Nephron progenitor cell (in vitro differentiated cells): ENCODE measurements at regions not wholly inside any gene's neighbourhood (a gene's known extent, or its start where the extent isn't known, plus 50 kb on each side); places are given as distances from the start of the nearest gene placed in this dataset.
"Not testable (repeated sequence)": the region's sequence is repeated elsewhere in the genome, so short reads cannot be mapped to it uniquely, and the experiment has no call there.

Experiments
- DNase-seq: peaks from one replicate; pipeline ENCODE4 v3.0.0; 2021
- H3K27ac Mint-ChIP-seq: 2 replicates; pipeline ENCODE4 v1.8.0; 2021; ENCODE audit warnings: mild to moderate bottlenecking, moderate library complexity, mixed read lengths
- H3K27me3 Mint-ChIP-seq: 2 replicates; pipeline ENCODE4 v1.8.0; 2021; ENCODE audit warnings: mild to moderate bottlenecking, low read depth, mixed read lengths; ENCODE audit not compliant: poor library complexity
- H3K36me3 Mint-ChIP-seq: 2 replicates; pipeline ENCODE4 v1.8.0; 2021; ENCODE audit warnings: low read depth, mixed read lengths
- H3K4me1 Mint-ChIP-seq: 2 replicates; pipeline ENCODE4 v1.8.0; 2021; ENCODE audit warnings: mixed read lengths
- H3K4me3 Mint-ChIP-seq: 2 replicates; pipeline ENCODE4 v1.8.0; 2021; ENCODE audit warnings: mild to moderate bottlenecking, moderate library complexity, mixed read lengths
- H3K9me3 Mint-ChIP-seq: 2 replicates; pipeline ENCODE4 v1.8.0; 2021; ENCODE audit warnings: mild to moderate bottlenecking, moderate library complexity, mixed read lengths
- TF ChIP-seq, protein P1 (sequence below): fragments of 200-600 bp; sonication (generic); IDR thresholded peaks from 2 replicates; pipeline ENCODE4 v1.5.0; 2021; ENCODE audit warnings: antibody characterized with exemption

GRCh38 chr20:30919514-30920188 is 337.8 kb upstream of the DEFB115 start:
- no peaks in the 10 kb centered on the region for H3K36me3 Mint-ChIP-seq
- TF ChIP-seq, protein P1, sequence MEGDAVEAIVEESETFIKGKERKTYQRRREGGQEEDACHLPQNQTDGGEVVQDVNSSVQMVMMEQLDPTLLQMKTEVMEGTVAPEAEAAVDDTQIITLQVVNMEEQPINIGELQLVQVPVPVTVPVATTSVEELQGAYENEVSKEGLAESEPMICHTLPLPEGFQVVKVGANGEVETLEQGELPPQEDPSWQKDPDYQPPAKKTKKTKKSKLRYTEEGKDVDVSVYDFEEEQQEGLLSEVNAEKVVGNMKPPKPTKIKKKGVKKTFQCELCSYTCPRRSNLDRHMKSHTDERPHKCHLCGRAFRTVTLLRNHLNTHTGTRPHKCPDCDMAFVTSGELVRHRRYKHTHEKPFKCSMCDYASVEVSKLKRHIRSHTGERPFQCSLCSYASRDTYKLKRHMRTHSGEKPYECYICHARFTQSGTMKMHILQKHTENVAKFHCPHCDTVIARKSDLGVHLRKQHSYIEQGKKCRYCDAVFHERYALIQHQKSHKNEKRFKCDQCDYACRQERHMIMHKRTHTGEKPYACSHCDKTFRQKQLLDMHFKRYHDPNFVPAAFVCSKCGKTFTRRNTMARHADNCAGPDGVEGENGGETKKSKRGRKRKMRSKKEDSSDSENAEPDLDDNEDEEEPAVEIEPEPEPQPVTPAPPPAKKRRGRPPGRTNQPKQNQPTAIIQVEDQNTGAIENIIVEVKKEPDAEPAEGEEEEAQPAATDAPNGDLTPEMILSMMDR = no peak
- no peak overlapping the region for H3K4me3 Mint-ChIP-seq
- no peaks in the 10 kb centered on the region for H3K27me3 Mint-ChIP-seq
- no peak for DNase-seq
- peaks cover 83% of the 10 kb centered on the region for H3K9me3 Mint-ChIP-seq
- no peaks in the 10 kb centered on the region for H3K4me1 Mint-ChIP-seq
- H3K27ac Mint-ChIP-seq = no peak overlapping the region

DNA sequence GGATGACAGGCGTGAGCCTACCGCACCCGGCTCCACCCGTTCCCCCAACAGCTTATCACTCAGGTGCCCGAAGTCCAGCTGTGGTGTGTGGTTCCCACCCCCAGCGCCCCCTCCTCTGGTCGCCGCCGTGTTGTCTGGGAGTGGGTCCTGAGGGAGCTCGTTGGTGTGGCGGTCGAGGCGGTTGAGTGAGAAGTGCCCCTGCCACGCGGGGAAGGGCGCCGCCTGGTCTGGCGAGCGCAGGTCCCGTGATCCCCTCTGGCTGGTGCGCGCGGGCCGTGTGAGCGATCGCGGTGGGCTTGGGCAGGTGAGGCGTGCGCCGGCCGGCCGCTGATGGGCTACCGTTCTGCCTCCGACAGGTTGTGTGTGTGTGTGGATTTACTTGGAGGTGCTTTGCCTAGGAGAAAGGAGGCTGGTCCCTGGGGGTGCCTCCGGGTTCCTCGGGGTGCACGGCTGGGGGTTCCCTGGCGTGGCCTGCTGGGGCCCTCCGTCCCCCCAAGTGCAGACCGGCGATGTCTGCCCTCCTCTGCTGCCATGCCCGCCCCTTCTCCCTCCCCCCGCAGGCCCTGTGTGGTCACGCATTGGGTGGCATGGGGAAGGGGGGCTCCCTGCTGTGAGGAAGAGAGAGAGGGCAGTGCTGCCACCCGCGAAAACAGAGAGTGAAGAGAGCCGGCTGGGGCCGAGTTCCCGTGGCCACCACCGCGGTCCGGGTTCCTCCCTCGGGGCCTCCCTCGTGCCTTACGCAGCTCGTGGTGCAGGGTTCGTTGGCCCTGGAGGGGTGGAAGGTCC is 336.0 kb upstream of the DEFB115 start:
- Mint-ChIP-seq H3K36me3 (no peaks in the 10 kb centered on the region), H3K27ac (no peak overlapping the region), H3K9me3 (peaks cover 88% of the 10 kb centered on the region), H3K4me1 (no peaks in the 10 kb centered on the region), H3K4me3 (no peak overlapping the region), H3K27me3 (no peaks in the 10 kb centered on the region)
- TF ChIP-seq, protein P1 = no peak
- no peak for DNase-seq

GRCh38 chr20:30922129-30922528 is 335.3 kb upstream of the DEFB115 start:
- H3K4me3 Mint-ChIP-seq = no peak overlapping the region
- H3K9me3 Mint-ChIP-seq = peaks cover 90% of the 10 kb centered on the region
- no peak for DNase-seq
- no peaks in the 10 kb centered on the region for H3K36me3 Mint-ChIP-seq
- H3K4me1 Mint-ChIP-seq = no peaks in the 10 kb centered on the region
- H3K27me3 Mint-ChIP-seq = no peaks in the 10 kb centered on the region
- no peak overlapping the region for H3K27ac Mint-ChIP-seq
- TF ChIP-seq, protein P1 = no peak

DNA sequence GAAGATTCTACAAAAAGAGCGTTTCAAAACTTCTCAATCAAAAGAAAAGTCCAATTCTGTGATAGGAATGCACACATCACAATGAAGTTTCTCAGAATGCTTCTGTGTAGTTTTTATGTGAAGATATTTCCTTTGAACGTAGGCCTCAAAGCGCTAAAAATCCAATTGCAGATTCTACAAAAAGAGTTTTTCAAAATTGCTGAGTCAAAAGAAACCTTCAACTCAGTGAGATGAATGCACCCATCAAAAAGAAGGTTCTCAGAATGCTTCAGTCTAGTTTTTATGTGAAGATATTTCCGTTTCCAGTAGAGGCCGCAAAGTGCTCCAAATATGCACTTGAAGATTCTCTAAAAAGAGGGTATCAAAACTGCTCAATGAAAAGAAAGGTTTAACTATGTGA is 319.7 kb upstream of the DEFB115 start:
- Mint-ChIP-seq H3K4me1 (no peaks in the 10 kb centered on the region), H3K27ac (no peak overlapping the region), H3K36me3 (no peaks in the 10 kb centered on the region), H3K9me3 (peaks cover 30% of the 10 kb centered on the region), H3K27me3 (no peaks in the 10 kb centered on the region), H3K4me3 (no peak overlapping the region)
- no peak for DNase-seq
- TF ChIP-seq, protein P1 = no peak

DNA sequence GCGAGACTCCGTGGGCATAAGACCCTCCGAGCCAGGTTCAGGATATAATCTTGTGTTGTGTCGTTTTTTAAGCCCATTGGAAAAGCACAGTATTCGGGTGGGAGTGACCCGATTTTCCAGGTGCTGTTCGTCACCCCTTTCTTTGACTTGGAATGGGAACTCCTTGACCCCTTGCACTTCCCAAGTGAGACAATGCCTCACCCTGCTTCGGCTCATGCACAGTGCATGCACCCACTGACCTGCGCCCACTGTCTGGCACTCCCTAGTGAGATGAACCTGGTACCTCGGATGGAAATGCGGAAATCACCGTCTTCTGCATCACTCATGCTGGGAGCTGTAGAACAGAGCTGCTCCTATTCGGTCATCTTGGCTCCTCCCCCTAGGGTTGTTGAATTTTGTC is 307.7 kb upstream of the DEFB115 start:
- no peak overlapping the region for H3K4me3 Mint-ChIP-seq
- TF ChIP-seq, protein P1 = no peak
- peaks cover 94% of the 10 kb centered on the region for H3K9me3 Mint-ChIP-seq
- H3K27ac Mint-ChIP-seq = no peak overlapping the region
- no peaks in the 10 kb centered on the region for H3K36me3 Mint-ChIP-seq
- DNase-seq = no peak
- H3K4me1 Mint-ChIP-seq = no peaks in the 10 kb centered on the region
- H3K27me3 Mint-ChIP-seq = no peaks in the 10 kb centered on the region

GRCh38 chr20:30951088-30951487 is 306.4 kb upstream of the DEFB115 start:
- not testable (repeated sequence) for H3K4me3 Mint-ChIP-seq, H3K36me3 Mint-ChIP-seq, DNase-seq, H3K27ac Mint-ChIP-seq, H3K4me1 Mint-ChIP-seq, H3K27me3 Mint-ChIP-seq
- H3K9me3 Mint-ChIP-seq = peaks cover 97% of the 10 kb centered on the region

DNA sequence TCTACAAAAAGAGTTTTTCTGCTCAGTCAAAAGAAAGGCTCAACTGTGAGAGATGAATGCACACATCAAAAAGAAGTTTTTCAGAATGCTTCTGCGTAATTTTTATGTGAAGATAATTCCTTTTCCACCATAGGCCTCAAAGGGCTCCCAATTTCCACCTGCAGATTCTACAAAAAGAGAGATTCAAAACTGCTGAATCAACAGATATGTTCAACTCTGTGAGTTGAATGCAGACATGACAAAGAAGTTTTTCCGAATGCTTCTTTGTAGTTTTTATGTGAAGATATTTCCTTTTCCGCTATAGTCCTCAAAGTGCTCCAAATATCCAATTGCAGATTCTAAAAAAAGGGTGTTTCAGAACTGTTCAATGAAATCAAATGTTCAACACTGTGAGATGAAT is 300.8 kb upstream of the DEFB115 start:
- not testable (repeated sequence) for H3K4me1 Mint-ChIP-seq, H3K27me3 Mint-ChIP-seq, DNase-seq, H3K4me3 Mint-ChIP-seq, H3K36me3 Mint-ChIP-seq, H3K27ac Mint-ChIP-seq
- H3K9me3 Mint-ChIP-seq = peaks cover 84% of the 10 kb centered on the region

GRCh38 chr20:30959208-30959607 is 298.3 kb upstream of the DEFB115 start:
- H3K9me3 Mint-ChIP-seq = peaks cover 85% of the 10 kb centered on the region
- not testable (repeated sequence) for H3K36me3 Mint-ChIP-seq, DNase-seq, H3K4me1 Mint-ChIP-seq, H3K4me3 Mint-ChIP-seq, H3K27me3 Mint-ChIP-seq, H3K27ac Mint-ChIP-seq
